Gastroesophageal sphincter (tissue), 3 donors: ENCODE measurements at regions not wholly inside any gene's neighbourhood (a gene's known extent, or its start where the extent isn't known, plus 50 kb on each side); places are given as distances from the start of the nearest gene placed in this dataset.

Experiments used
- EP300 ChIP-seq: sonication (generic); formaldehyde crosslinking; IDR thresholded peaks from one replicate; pipeline ENCODE4 v1.6.1; 2017; ENCODE audit warnings: antibody characterized with exemption, mild to moderate bottlenecking
- POLR2A ChIP-seq, 2 donors: fragments of 450-650 bp; IDR thresholded peaks; one replicate each; pipeline ENCODE4 v1.6.1; 2017; ENCODE audit warnings: antibody characterized with exemption in 2 of 2, mild to moderate bottlenecking in 2 of 2, moderate library complexity in 1 of 2
- POLR2AphosphoS5 ChIP-seq: sonication (generic); formaldehyde crosslinking; IDR thresholded peaks from one replicate; pipeline ENCODE4 v1.6.1; 2017; ENCODE audit warnings: antibody characterized with exemption
- TF ChIP-seq, protein P1 (sequence below), 4 experiments: fragments of 200-600 bp in 2 of 4; fragments of 450-650 bp in 2 of 4; sonication (generic) in 1 of 4; IDR thresholded peaks; one replicate each; pipeline ENCODE4 v1.5.1; 2017 to 2019; ENCODE audit warnings: antibody characterized with exemption in 4 of 4, mild to moderate bottlenecking in 2 of 4, moderate library complexity in 2 of 4

GRCh38 chr20:19960745-19961144 is 56.4 kb upstream of the NAA20 start:
- TF ChIP-seq, protein P1, sequence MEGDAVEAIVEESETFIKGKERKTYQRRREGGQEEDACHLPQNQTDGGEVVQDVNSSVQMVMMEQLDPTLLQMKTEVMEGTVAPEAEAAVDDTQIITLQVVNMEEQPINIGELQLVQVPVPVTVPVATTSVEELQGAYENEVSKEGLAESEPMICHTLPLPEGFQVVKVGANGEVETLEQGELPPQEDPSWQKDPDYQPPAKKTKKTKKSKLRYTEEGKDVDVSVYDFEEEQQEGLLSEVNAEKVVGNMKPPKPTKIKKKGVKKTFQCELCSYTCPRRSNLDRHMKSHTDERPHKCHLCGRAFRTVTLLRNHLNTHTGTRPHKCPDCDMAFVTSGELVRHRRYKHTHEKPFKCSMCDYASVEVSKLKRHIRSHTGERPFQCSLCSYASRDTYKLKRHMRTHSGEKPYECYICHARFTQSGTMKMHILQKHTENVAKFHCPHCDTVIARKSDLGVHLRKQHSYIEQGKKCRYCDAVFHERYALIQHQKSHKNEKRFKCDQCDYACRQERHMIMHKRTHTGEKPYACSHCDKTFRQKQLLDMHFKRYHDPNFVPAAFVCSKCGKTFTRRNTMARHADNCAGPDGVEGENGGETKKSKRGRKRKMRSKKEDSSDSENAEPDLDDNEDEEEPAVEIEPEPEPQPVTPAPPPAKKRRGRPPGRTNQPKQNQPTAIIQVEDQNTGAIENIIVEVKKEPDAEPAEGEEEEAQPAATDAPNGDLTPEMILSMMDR (IDR thresholded peaks at IDR 0.05) = no peak
- no peak for TF ChIP-seq EP300
- TF ChIP-seq POLR2A (IDR thresholded peaks at IDR 0.05) = no peak
- no peak for TF ChIP-seq POLR2AphosphoS5
